HG03378 (cell line): ENCODE measurements at regions not wholly inside any gene's neighbourhood (a gene's known extent, or its start where the extent isn't known, plus 50 kb on each side); places are given as distances from the start of the nearest gene placed in this dataset.

Source experiments
- ATAC-seq: cut with Tn5 transposase; IDR thresholded peaks from one replicate; pipeline ENCODE4 v1.9.1; 2021; ENCODE audit warnings: mild to moderate bottlenecking, moderate library complexity; ENCODE audit not compliant: unreplicated experiment

DNA sequence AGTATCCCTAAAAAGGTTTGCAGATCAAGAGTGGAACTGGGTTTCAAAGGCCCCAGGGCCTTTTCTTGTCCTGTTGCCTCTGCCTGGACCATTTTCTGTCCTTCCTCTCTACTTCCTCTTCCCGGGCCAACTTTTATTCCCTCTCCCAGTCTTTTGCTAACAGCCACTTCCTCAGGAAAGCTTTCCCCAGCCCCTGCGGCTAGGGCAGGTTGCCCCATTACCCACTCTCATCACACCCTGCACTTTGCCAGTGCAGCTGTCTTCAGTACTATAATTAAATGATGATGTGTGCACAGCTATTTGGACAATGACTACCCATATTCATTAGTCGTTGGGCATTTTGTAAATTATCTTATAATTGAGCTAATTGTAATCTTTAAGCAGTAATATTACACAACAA lies 150.5 kb upstream of the THBS1 start:
- no peak for ATAC-seq

DNA sequence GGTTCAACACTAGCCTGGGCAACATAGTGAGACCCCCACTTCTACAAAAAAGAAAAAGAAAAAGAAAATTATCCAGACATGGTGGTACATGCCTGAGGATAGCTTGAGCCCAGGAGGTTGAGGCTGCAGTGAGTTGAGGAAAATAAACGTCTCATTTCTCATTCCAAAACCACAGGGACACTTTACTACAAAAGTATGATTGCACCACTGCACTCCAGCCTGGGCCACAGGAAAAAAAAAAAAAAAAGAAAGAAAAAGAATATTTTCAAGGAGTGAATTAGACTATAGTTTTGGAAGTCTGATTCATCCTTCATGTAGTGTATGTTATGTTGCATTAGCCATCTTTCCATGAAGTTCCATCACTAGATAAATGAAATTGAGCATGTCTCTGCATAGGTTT lies 149.5 kb upstream of the THBS1 start:
- no peak for ATAC-seq

DNA sequence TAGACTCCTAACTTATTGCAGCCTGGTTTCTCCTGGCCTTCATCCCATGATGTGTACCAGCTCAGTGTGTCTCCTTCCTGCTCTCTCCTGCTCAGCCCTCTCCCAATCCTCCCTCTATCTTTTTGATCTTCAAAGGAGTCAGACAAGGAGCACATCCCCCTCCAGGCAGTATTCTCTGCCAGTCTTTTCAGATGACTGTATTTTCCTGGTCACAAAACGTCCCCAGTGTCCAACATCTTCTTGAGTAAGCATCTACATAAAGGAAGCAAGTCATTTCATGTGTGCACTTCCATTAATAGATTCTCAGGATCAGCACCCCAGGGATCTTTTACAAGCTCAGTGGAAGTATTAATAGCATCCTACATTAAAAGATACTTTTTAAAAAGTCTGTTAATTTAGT lies 148.9 kb upstream of the THBS1 start:
- no peak for ATAC-seq

DNA sequence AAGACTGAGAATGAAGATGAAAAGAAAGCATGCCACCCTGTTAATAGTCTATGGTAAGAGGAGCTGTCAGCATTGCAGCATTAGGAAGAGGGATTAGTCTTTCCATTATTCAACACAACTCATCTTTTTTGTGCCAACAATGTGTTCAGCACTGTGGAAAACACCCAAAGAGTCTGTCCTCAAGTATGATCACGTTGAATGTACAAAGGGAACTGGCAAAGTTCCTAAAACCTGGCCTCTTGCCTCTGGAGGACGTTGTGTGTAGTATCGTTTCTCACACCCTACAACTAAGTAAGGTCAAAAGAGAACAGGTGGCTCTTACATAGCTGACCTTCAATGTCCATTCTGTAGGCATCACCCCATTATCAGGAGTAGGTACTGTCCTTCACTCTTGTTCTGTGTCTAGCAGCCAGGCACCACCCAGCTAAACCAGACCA lies 147.9 kb upstream of the THBS1 start:
- no peak for ATAC-seq

DNA sequence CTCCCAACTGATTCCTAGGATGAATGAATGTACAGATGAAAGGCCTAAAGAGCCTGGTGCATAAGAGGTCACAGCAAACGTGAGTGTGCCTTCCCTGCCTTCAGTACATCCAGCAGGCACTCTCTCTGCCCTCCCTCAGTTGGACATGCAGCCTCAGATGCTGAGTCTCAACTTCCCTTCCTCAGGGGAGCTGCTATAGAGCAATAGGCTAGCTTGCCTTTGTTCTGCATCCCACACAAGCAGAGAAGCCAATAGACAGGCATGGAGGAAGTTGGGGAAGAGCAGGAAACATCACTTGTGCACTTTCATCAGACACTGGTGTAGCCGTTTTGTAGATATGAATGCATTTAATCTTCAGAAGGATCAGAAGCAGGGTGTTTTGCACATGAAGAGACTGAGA lies 147.5 kb upstream of the THBS1 start:
- ATAC-seq, result no peak

DNA sequence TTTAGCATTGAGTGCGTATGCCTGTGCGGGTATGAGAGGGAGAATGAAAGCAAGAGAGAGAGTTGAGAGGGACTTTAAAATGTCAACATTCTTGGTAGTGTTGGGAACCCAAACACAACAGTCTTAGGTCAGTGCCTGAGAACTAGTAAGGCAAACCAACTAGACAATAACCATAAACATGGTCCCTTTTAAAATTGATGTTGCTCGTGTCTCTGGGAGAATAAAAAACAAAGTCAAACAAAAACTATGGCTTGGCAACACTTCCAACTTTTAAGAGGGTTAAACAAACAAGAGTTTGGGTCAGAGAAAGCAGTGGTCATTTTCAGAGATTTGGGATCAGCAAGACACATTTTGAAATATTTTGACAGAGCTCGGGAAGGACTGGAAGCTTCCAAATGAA lies 146.7 kb upstream of the THBS1 start:
- ATAC-seq, result no peak

DNA sequence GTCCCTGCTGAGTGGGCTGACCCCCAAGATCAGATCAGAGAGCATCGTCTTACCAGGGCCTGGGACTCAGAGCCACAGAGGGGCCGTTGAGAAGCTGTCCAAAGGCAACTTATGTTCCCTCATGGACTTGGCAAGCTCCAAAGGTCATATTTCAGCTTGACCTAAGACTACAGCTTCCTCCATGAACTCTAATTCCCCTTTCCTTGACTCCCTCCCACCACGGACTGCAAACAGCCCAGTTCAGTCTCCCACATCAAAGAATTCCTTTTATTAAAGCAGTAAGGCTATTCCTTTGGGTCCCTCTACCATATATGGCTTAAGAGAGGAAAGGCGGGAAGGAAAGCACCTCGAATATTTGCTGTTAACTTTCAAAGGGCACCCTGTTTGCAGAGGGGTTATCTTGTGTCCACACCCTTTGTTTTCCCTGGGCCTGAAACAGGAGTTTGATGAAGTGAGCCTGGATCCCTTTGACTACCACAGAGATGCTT lies 146.1 kb upstream of the THBS1 start:
- ATAC-seq, result no peak

DNA sequence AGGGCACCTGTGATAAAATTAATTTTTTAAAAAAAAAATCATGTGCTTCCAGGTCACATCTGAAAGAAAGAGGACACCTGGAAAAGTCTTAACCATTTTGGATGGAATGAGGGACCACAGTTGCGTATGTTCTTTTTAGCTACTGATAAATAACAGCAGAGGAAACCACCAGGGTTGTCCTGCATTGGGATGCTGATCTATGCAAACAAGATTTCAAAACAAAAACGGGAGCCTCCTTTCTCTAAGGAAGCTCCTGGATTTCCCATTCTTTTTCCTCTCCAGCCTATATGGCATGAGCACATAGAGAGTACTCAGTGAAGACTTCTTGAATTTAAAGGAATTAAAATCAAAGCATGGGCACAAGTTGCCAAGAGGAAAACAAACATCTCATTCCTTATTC lies 145.6 kb upstream of the THBS1 start:
- no peak for ATAC-seq

DNA sequence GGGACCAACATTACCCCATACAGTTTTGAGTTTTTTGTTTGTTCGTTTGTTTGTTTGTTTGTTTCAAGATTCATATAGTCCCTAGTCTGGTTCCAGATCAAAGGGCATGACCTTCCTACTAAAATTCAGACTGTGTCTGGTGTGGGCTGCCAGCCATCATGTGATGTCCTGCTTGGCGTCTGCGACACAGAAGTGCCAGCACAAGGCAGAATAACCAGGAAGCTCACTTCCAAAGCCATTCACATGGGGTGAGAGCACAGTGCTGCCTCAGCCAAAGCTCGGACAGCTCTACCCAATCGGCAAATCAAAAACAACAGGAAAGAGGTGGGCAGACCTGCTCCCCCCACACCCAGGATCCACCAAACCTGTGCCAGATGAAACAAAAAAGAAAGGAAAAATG lies 142.6 kb upstream of the THBS1 start:
- no peak for ATAC-seq

DNA sequence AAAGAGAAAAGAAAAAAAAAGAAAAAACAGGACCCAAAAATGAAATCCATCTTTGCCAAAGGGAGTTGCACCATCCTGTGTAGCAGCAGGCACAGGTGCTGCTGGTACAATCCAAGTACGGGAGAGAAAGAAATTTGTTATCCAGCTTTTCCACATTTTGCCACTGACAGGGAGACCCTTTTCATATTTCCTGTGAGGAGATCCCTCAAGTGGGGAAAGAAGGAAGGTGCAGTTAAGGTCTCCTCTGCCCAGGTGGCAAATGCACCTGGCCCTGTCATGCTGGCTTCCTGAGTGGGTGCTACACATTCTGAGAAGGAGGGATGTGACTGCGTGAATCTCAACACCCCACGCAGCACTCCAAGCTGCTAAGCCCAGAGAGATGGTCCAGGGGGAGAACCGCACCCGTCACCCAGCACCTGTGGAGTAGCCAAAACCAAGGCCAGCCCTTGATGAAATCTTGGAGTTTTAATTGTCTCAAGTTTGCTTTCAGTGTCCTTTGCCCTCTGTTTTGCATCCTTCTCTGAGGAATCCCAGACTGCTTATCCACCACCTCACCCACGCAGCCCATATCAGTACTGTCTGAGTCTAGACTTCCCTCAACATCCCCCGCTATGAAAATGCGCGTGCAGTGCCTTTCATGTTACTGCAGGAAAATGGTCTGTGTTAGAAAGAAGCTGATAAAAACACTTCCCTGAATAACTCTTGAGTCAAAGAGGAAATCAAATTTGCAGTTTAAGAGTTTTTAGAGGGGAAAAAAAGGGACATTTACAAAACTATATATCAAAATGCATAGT lies 141.9 kb upstream of the THBS1 start:
- ATAC-seq, result no peak

DNA sequence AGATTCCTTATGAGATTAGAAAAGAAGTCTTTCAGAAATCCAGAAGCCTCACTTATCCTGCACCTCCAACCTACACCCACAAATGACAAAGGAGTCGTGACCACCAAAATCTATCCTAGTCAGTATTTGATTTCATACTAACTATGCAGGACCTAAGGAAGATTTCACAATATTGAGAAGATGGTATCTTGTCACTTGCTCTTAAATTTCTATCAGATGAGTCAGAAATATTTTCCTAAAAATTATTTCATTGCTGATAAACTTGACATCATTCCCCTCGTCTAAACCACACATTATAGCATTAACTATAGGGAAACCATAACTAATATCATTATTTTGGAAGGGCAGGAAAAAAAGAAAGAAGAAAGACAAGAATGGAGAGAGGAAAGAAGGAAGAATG lies 138.0 kb upstream of the THBS1 start:
- ATAC-seq, result no peak

DNA sequence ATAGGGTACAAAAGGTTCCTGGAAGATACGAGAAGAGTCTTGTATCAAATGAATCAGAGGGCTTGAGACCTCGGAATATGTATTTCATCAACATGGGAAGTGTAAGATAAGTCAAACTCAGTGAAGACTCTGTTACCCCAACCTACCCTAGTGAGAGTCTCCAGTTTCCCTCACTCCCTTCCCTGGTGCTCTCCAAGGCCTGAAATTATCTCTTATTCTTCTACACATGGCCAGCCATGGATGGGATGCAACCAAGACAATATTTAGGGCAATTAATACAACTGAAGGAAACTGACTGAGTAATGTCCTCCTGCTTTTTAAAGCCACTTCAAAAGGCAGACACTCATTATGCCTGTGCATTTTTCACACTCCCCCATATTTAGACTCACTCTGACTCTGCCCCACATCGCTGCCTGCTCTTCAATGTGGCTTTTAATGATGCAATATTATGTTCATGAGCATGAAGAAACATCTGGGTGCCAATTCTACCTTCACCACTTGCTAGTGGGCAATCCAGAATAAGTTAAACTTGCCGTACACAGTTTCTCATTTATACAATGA lies 137.1 kb upstream of the THBS1 start:
- no peak for ATAC-seq

DNA sequence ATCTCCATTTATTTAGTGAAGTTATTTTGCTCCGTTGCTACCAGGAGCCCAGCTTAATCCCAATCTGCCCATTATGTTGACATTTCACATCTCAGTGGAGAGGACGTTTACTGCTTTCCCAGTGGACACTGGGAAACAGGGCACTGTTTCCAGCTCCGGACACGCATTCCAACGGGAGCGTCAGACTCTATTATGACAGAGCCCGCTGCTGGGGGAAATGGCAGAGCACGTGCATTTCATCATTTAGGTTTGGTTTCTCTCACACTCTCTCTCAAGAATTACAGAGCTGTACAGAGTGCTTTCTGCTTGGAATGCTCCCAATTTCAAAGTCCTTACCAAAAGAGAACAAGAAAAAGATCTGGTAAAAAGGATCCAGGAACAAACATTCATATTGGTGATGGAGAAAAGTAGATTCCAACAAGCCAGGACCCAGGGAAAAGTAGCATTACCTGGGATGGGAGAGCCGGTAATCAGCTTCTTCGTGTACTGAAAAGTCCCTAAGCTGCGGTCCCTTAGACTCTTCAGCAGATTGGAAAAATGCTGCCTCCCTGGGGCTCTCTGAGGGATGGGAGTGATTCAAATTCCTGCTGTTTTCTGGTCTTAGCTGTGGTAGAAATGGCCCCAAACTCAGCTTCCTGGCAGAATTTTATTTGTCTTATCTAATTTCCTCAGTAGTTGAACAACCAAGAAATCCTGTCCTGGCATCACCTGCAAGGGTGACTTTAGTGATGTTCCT lies 136.0 kb upstream of the THBS1 start:
- ATAC-seq, result no peak

DNA sequence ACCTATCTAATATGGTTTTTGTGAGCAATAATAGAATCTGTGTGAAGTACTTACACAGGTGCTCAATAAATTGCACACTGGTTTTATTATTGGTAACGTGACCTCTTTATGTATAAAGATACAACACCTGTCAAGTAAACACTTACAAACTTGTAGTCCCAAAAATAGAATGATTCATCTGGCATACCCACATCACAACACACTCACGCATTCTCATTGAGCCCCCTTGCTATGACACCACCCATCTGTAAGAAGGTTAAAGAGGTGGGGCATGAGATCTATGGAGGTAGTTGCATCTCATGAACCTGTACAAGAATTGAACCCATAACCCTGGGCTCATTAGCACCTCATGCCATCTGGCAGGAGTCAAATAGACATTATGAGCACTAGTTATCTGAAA lies 134.9 kb upstream of the THBS1 start:
- no peak for ATAC-seq

DNA sequence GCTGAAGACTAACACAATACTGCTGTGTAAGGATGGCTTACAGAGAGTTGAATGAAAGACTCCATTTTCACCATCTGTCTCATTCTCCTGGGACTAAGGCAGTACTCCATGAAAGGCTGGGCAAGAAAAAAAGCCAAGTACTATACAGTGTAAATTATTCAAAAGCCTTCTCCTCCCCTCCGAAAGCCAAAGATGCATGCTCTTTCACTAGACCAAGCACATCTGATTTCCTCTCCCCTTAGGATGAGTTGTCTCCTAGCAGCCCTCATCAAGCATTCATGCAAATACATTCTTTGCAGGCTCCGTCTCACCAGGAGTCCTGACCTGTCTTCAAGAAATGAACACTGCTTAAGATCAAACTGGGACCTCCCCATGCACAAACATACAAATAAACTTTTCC lies 133.5 kb upstream of the THBS1 start:
- ATAC-seq, result no peak

DNA sequence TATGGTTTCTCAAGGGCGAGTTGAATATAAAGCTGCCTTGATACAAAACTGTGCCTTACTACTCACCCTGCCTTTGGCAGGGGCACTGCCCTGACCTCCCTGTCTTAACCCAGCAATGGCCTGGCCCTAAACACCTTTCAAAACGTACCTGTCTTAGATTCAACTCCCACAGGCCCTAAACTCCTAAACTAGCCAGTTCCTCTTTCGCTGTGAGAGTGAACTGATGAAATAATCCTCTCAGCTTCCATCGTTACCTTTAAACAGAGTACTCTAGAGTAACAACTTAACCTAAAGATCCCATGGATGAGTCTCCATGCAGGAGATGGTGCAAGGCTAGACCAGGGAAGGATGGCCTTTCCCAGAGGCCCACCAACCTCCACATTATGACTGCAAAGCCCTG lies 133.0 kb upstream of the THBS1 start:
- no peak for ATAC-seq

DNA sequence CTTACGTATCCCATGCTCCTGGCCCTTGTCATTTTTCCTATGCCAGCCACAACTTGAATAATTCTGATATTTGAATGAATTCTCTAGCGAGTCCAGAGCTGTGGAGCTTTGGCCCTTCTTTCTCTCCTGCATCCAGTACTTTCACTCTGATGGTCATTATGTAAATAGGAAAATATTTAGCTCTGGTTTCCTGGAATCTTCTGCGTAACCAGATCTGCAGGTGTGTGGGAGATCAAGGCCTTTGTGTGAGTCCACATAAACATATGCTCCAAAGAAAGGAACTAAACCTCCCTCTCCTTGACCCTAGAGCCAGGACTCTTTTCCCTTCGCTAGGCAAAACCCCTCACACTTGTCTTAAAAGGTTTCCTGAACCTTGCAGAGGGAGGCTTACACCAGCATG lies 132.5 kb upstream of the THBS1 start:
- ATAC-seq, result no peak

DNA sequence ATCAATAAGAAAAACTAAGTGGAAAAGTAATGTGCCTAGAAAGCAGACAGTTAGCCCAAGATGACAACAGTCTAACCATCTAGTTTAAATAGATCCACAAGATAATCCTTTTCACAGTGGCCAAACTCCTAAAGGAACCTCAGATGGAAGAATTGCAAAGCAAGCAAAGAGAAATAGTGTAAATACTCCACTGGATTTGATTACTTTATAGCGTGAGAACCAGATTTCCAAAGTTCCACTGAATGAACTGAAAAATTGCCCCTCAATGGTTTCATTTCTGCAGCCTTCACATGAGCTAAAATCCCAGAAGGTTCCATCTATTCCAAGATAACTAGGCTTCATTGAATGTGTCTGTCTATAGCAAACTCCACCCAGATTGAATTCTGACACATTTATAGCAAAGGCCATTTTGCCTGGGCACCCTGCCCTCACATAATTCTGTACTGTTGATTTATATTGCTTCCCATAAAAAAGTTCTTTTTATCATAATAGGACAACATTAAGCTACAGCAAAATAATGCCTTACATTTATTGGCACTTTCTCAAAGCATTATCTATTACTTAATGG lies 129.7 kb upstream of the THBS1 start:
- no peak for ATAC-seq

DNA sequence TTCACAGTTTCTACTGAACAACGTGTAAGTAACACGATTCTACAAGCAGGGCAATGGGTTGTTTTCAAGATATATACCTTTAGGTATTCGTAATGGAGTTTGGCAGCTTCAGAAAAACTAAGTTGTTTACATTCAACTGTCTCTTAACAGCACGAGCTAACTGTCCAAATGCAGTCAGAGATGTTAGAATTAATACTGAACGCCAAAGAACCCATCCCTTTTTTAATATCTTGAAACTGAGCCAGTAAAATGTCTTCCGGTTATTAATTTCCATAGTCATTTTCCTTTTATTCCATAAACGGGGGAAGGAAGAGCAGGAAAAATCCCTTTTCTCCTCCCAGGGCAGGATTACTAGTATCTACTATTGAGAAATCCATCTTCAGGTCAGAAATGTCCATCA lies 129.0 kb upstream of the THBS1 start:
- no peak for ATAC-seq

DNA sequence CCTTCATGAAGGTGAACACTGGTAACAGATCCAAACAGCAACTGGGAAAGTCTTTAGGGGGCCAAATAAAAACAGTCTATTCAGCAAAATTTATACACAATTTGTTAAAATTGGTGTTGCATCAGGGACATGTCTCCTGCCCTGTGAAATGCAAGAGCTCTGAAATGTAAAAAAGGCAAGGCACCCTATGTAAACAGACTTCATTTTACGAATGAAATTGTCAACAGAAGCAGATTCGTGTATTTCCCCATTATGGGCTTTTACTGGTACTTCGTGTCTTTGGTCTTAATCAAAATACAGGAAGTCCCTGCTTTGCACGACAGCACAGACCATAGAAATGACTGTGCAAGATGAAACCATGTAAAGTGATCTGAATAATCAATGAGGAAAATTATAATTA lies 127.3 kb upstream of the THBS1 start:
- ATAC-seq, result peak; percentile 95

DNA sequence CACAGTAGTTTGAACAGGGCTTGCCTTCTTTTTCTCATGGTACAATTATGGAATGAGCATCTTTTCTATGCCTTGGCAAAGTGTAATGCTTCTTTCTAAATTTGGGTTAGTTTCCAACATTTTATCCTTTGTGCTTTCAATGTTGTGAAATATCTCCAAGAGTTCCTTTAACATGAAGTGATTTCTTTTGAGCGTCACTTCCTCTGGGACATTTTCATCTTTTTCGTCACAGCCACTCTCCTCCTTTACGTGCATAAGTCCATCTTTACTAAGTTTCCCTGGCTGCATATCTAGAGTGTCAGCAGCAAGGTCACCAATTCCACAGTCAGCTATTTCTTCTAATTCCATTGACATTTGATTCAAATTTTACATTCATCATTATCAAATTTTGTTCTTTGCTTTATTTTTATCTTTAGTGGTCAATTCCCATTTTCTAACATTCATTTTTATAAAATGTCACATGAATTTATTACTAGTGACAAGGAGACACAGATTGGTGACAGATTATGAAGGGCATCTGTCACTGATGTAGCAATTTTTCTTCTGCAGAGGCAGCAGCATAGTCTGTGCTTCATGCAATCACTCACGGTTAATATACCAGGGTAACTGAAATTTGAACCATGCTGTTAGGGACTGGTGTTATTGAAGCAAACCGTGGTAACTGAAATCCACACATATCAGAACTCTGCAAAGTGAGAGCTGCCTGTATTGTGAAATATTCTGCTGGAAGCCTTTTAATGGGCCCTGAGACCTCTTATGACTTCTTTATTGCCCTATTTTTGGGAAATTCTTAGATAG lies 126.5 kb upstream of the THBS1 start:
- no peak for ATAC-seq
